ENCODE measurements at regions not wholly inside any gene's neighbourhood (a gene's known extent, or its start where the extent isn't known, plus 50 kb on each side); places are given as distances from the start of the nearest gene placed in this dataset.

DNA sequence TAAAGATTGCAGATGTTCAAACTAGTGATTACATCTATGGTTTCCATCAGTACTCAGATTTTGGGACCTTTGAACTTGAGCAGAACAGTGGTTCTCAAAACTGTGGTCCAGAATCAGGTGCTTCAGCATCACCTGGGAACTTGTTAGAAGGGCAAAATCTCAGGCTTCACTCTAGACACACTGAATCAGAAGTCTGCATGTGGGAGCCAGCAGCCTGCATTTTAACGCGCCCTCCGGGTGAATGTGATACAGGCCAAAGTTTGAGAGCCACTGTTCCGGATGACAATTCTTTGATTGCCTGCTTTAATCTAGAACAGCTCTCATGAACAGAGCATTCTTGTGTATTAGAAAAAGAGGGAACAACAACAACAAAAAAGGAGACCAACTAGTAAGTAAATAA is 261.7 kb downstream of the GPD2 start:
- no peak for DNase-seq (ENCODE audit: low spot score)

DNA sequence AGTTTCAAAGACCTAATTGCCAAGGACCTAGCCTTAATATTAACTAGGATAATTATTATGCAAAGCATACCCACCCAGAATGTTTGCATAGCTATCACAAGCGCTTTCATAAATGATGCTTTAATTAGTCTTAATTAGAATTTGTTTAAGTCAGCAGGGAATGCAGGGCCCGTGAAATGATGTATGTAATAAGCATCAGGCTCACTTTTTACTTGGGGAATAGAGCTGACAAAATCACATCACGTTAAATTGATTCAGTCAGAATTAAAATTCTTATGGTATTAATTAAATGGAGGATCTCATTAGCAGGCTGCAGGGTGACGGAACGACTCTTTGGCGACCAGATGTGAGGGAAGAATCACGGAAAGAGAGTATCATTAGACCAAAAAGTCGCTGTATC is 264.5 kb downstream of the GPD2 start:
- DNase-seq (ENCODE audit: low spot score), result no peak

DNA sequence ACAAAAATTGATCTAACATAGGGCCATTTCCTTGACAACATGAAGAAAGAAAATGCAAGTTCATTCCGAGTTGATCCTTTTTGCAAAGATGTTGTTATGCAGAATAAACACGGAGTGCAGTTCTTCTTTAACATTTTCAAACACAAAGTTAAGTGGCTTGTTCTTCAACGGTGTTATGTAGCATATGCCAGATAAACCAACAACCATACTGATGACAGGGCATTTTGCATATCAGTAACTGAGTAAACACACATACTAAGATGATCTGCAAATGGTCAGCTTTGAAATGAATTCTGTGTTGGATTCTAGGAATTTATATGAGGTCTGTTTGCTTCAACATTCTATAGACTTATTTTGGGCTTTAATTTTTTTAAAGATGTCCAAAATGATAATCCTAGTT is 266.4 kb downstream of the GPD2 start:
- no peak for DNase-seq (ENCODE audit: low spot score)

DNA sequence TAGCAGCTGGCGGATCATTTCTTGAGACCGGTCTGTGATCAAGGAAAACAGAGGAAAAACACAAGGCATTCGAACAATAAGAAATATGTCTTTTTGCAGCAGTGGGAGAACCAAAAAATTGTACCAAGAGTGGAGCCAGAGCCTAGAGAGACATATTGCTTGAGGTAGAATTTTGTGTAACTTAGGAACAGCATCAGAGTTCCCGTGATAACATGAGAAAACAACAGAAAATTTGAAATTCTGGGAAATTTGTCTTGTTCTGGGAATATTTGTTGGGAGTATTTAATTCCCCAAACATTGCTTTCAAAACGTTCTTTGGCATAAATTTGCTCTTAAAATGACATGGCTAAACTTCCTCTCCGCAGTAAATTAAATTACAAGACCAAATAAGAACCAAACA is 267.5 kb downstream of the GPD2 start:
- no peak for DNase-seq (ENCODE audit: low spot score)

DNA sequence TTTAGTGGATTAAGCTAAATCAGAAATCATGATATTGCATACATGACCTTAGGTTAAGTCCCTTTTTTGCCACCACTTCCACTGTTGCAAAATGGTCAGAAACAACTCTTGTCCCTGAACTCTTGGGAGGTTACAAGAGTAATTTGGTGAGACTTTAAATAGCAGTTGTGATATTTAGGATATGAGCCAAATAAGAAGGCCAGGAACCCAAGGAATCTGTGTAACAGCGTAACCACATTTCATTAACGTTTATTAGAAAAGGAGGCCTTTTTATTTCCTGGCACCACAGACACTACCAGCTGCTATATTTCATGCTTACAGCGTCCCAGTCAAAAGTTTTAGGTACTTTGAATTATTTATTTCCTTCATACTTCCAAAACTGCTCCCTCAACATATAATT is 268.0 kb downstream of the GPD2 start:
- DNase-seq (ENCODE audit: low spot score), result no peak

DNA sequence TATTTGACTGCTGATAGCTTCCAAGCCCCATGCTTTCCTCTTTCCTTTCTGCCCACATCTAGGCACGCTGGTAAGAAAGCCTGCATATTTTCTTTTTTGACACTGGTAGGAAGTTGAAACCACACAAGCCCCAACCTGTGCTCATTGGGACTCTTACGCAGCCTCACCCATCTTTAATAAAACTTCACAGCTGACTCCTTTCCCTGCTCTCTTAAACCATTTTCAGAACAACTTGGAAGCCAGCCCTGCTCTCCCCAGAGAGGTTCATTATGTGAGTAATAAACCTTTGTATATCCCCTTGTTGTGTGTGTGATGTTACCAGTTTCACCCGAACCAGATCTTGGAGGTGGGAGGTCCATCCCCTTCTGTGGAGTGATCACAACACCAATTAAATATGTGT is 268.4 kb downstream of the GPD2 start:
- no peak for DNase-seq (ENCODE audit: low spot score)

DNA sequence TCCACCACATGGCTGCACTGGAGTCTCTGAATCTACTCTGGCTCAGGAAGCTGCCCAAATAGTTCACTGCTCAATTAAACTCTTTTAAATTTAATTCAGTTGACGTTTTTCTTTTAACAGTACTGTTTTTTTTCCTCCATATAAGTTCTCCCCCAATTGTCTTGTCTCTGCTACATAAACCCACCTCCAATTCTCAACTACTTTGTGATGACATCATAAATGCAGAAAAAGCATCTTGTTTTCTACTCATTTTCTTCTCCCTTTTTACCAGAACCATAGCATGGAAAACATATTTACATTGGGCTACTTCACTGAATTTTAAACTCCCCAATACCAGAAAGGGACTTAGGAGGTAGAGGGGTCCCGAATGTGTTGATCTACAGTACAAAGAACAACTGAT is 270.4 kb downstream of the GPD2 start:
- no peak for DNase-seq (ENCODE audit: low spot score)

DNA sequence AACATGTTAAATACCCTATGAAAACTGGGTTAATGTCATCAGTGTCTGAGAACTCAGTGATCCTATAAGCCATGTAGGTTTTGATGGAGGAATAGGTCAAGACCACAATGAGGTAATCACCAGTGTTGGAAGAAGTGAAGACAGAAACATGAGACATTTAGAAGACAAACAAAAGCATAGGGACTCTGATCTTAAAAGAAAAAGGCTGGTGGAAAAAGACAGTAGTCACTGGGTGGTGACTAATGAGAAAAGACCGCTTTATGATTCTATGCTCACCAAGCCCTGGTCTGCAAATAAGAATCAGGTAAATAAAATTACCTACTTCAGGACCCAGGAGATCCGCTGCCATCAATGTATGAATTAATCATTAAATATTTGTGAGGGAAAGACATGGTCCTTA is 271.9 kb downstream of the GPD2 start:
- DNase-seq (ENCODE audit: low spot score), result no peak

DNA sequence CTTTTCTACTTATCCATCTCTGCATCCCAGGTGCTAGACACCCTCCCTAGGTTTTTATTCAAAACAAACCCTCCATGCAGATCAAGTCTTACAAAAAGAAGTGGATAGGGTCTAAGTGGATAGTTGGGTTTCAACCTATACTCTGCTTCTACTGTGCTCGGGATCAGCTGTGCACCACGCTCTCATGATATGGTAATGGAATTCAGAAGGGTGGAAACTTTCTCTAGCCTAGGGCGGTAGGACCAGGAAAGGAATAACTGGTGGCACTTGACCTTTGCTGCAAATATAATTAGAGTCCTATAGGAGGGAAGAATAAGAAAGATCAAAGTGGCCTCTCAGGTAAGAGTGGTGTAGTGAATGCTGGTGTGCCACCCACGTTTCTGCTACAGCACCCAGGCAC is 272.9 kb downstream of the GPD2 start:
- DNase-seq (ENCODE audit: low spot score), result no peak

DNA sequence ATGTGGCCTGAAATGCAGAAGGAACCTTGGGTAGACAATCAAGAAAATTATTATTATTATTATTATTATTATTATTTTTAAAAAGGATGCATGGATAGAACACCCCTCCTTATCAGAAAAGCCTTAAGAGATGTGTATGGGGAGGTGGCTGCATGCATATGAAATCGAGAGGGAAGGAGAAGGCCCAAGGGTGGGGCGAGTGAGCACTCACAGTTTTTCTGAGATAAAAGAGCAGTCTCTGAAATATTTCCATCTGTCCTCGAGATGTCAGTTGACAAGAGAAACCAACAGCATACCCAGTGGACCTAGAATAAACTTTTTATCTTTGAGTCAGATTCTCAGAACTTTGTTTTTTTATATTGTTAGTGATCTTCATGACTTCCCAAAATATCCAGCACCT is 282.9 kb downstream of the GPD2 start:
- DNase-seq (ENCODE audit: low spot score), result no peak

DNA sequence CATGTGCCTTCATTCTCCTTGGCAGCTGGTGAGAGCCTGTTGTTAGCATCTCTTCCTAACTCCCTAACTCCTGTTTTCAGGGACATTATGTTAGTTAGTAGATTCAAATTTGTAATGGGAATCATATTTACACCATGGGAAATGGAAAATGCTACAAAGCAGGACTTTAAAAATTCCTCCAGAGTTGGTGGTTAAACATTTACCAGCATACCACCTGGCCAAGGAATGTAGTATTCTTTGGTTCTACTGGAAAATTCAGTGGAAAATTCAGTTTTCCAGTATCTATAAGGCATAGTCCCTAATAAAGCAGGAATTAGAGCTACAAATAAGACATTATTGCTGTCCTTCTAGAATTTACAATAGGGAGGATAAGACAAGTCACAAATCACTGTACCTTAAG is 291.7 kb downstream of the GPD2 start:
- no peak for DNase-seq (ENCODE audit: low spot score)

DNA sequence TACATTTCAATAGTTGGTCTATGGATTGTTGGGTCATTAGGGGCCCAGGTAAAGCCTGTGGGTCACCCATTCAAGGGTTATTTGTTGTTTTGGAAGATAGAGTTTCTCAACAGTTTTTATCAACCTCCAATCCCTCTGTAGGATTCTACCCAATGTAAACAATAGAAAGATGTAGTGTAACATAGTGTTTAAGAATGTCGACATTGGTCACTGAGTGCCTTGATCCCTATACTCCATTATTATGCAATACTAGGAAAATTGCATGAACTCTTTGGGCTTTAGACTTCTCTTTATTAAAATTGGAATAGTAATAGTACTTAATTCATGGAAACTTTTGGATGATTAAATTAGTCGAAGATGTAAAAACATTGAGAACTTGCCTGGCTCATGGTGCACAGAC is 292.1 kb downstream of the GPD2 start:
- DNase-seq (ENCODE audit: low spot score), result no peak

DNA sequence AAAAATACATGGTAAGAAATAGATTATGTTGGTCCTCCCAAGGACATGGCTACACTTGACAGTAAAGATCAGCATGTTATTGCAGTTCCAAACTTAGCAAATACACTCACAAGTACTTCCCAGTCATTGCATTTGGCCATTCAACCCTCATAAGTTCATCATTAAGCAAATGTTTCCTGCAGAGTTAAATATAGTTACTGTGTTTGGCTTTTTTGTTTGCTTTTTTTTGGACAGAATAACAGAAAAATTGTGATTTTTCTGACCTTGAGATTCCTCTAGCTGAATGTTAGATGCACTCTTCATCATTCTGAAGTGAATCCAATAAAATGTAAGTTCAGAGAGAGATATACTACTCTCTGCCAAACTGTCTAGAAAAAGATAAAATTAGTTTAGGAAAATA is 295.3 kb downstream of the GPD2 start:
- no peak for DNase-seq (ENCODE audit: low spot score)

DNA sequence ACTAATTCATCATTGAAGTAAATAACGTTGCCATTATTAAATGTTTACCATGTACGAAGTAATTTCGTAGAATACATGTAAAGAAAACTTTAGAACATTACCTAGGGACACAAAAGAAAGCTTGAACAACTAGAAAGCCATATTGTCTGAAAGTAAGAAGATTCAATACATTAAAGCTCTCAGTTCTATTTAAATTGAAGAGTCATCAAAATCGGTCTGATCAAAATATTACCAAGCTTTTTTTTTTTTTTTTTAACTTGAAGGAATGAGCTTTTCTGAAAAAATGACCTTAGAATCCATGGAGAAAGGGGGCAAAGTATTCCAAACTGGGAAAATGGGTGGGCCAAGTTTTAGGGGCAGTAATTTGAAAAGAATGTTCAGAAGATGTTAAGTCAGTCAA is 300.8 kb downstream of the GPD2 start:
- DNase-seq (ENCODE audit: low spot score), result no peak

DNA sequence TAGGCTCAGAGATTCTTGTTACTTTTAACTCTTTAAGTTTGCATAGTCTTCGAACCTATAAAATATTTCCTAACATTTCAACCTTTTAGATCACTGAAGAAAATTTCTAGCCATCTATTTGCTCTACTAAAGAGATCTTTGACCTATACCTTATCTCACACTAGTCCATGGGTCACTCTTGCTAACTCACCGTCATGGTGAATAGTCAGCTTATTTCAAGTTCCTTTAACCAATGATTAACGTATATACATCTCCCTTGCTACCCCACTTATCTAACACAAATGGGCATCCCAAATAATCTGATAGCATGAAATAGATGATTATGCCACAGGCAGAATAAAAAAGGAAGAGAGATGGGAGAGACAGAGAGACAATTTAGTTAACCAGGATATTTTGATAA is 303.1 kb downstream of the GPD2 start:
- no peak for DNase-seq (ENCODE audit: low spot score)

DNA sequence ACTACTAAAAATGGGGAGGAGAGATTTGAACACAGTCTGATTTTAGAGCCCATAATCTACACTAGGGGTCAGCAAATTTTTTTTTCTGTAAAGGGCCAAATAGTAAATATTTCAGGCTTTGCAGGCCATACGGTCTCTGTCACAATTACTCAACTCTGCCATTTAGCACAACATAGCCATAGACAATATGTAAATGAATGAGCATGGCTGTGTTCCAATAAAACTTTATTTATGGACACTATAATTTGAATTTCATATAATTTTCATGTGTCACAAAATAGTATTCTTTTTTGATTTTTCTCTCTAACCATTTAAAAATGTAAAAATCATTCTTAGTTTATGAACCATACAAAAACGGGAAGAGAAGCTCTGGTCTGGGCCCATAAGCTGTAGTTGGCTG is 309.4 kb downstream of the GPD2 start:
- no peak for DNase-seq (ENCODE audit: low spot score)

DNA sequence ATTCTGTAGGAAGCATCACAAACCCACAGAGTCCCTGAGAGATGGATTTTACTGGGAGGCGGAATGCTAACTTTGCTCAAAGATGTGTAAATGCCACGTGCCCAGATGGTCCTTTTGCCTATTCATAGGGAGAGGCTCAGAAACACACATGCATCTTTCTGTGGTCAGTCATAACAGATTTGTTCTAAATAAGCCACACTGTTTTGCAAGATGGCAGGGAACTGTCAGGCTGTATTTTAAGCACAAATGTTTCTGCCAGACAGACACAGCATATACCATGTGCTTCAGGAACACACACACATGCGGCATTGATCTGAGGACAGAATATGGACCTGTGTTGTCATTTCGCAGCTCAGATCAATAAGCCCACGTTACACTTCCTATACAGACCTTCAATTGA is 312.0 kb downstream of the GPD2 start:
- DNase-seq (ENCODE audit: low spot score), result no peak

DNA sequence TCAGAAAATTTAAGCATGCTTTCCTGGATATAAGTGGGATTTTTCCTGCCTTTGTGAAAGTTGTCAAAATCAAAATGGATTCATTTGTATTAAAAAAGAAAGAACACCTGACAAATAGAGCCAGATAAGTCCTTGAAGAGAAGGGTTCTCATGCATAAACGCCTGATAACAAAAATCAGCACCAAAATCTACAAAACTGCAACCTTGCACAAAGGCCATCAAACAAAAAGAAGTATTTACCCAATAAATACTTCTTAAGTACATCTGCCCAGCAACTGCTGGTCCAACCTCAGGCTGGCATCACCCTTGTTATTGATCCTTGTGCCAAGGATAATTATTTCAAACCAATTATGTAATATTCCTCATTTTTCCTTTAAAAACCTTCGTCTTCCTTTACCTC is 315.9 kb downstream of the GPD2 start:
- no peak for DNase-seq (ENCODE audit: low spot score)

DNA sequence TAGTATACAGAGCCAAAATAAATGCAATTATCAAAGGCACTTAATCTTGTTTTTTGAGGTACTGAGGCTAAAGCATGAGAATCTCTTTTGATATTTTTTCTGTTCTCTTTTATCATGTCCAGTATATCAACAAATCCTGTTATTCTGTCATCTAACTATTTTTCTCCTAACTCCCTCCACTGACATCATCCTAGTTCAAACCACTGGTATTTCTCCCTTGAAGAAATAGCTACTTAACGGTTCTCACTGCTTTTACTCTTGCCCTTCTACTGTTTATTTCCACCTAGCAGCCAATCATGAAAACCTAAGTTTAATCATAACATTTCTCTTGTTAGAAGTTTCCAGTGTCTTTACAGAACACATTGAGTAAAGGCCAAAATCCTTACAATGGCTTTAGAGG is 317.6 kb downstream of the GPD2 start:
- no peak for DNase-seq (ENCODE audit: low spot score)

DNA sequence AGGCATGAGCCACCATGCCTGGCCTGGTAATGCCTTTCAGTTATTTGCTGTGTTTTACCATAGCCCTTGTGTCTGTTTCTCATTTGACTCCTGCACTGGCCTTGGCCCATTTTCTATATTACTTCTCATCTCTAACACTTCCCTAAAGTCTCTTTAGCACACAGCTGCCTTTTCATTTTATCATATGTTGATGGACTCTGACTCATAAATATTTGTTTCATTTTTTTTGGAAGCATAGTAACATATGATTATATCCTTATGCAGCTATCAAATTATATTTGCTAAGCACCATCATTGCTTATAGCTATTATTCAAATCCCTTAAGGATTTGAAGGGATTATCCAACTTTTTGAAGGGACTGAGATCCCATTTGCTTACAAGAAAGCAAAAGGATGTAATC is 320.3 kb downstream of the GPD2 start:
- no peak for DNase-seq (ENCODE audit: low spot score)

DNA sequence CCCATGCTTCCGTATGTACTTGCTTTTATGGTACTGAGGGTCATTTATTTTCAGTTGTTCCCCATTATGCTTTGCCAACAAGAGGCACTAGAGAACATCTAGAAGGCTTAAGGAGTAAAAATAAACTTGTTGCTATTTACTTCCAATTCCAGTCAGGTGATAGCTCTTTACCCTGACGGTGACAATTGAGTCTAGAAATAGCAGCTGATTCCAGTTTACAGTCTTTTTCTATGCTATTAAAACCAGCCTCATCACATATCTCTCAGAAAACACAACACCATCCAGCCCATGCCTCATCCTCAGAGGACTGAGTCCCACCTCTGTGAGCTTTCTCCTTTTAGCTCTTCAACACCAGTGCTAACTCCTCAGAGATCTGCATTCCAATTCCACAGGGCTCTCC is 327.0 kb downstream of the GPD2 start:
- no peak for DNase-seq (ENCODE audit: low spot score)

DNA sequence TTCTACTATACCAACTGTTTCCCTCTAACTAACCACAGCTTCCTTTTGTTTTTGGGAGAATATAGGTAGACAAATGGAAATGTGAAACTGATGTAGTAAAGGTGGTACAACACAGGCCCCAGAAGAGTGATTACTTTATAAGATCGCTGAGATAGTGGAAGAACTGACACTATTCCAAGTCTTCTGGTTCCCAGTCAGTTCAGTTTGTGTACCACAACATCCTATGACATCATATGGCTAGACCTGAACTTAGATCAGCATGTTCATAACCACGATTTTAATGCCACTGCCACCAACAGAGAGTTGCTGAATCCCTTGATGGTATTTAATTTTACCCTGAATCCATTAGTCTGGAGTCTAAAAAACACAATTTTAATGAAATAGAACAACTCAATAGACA is 328.9 kb downstream of the GPD2 start:
- DNase-seq (ENCODE audit: low spot score), result no peak

DNA sequence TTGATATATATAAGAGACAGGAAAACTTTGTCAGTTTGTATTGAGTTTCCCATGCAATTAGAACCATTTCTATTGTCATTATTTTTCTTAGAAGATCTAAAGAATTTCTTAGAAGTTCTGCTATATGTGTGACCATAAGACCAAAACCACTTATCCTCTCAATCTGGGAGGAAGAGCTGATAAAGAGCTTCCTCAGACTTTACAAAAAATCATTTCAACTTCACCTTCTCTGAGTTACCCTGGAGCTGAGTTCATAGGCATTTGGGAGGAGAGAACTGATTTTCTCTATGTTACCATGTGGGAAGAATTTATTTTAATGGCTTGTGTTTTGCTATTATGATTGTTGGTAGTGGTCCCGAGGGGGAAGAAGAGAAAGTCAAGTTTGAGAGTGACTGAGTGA is 329.3 kb downstream of the GPD2 start:
- no peak for DNase-seq (ENCODE audit: low spot score)

DNA sequence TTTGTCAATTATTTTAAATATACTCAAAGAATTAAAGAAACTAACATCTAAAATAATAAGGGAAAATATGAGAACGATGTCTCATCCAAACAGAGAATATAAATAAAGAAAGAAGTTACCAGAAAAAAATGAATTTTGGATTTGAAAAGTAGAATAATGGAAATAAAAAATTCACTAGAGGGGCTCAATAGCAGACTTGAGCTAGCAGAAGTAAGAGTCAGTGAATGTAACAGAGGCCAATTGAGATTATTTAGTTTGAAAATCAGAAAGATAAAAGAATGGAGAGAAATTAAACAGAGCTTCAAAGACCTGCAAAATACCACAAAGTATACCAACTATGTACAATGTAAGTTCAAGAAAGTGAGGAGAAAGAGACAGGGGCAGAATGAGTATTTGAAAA is 333.6 kb downstream of the GPD2 start:
- no peak for DNase-seq (ENCODE audit: low spot score)

DNA sequence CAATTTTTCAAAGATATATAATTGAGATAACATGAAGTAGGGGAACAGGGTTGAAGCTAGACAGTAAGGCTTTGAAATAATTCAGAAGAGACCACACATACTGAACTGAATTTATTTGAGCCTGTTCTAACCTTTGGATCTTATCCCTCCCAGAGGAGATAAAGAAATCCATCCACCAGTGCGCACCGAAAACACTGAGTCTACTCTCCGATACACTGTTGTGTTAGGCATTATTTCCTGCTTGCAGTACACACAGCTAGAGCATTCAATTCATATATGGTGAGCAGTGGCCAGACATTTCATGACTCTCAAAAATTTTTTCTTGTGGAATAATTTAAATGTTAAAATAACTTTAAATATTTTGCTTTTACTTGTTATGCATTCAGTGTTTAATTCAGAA is 342.7 kb downstream of the GPD2 start:
- peak; percentile 31 for DNase-seq (ENCODE audit: low spot score)

All from HuH-7.5 (cell line).